PC-9 (cell line): ENCODE measurements at regions not wholly inside any gene's neighbourhood (a gene's known extent, or its start where the extent isn't known, plus 50 kb on each side); places are given as distances from the start of the nearest gene placed in this dataset.

Experiments used
- EZH2 ChIP-seq: fragments of 200-600 bp; sonication (generic); IDR thresholded peaks from 2 replicates; pipeline ENCODE4 v1.8.0; 2017; ENCODE audit warnings: antibody characterized with exemption, low read depth
- TF ChIP-seq, protein P1 (sequence below): fragments of 200-600 bp; sonication (generic); conservative IDR thresholded peaks from 2 replicates; pipeline ENCODE4 v1.6.1; 2017; ENCODE audit warnings: mixed run types, antibody characterized with exemption, mild to moderate bottlenecking, moderate library complexity

DNA sequence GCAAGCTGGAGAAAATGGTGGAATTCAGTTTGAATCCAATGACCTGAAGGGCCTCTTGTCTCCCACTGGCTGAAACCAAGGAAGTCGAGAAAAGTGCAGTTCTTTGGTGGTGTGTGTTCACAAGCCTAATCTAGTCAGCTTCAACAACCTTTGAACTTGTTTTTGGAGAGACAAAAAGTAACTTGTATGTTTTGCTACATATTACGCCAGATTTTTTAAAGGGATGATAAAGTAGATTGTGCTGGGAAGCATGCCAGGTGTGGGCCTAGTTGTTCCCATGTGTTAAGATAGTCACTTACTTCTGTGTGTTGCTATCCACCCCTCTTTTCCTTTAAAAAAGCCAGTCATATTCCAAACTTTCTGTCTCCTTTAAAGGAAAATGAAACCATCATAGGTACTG is 79.7 kb upstream of the FAM3C start:
- no peak for TF ChIP-seq EZH2
- TF ChIP-seq, protein P1, sequence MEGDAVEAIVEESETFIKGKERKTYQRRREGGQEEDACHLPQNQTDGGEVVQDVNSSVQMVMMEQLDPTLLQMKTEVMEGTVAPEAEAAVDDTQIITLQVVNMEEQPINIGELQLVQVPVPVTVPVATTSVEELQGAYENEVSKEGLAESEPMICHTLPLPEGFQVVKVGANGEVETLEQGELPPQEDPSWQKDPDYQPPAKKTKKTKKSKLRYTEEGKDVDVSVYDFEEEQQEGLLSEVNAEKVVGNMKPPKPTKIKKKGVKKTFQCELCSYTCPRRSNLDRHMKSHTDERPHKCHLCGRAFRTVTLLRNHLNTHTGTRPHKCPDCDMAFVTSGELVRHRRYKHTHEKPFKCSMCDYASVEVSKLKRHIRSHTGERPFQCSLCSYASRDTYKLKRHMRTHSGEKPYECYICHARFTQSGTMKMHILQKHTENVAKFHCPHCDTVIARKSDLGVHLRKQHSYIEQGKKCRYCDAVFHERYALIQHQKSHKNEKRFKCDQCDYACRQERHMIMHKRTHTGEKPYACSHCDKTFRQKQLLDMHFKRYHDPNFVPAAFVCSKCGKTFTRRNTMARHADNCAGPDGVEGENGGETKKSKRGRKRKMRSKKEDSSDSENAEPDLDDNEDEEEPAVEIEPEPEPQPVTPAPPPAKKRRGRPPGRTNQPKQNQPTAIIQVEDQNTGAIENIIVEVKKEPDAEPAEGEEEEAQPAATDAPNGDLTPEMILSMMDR: no peak
